RWPE2 (cell line): ENCODE measurements at regions not wholly inside any gene's neighbourhood (a gene's known extent, or its start where the extent isn't known, plus 50 kb on each side); places are given as distances from the start of the nearest gene placed in this dataset.

Experiments
- ATAC-seq: fragments of 200-7000 bp; cut with Tn5 transposase; 3 replicates; pipeline ENCODE4 v1.9.1; 2021; ENCODE audit warnings: low read depth
- DNase-seq: peaks from one replicate; pipeline ENCODE4 v3.0.0-alpha.2; 2020; ENCODE audit warnings: low spot score
- H3K27ac ChIP-seq: fragments of 450-650 bp; 2 replicates; pipeline ENCODE4 v1.5.1; 2017; ENCODE audit warnings: mild to moderate bottlenecking; ENCODE audit not compliant: poor library complexity, severe bottlenecking
- H3K27me3 ChIP-seq: fragments of 250-450 bp; sonication (Bioruptor Pico); 2 replicates; pipeline ENCODE4 v1.5.1; 2021; ENCODE audit warnings: mild to moderate bottlenecking, moderate library complexity; ENCODE audit not compliant: insufficient read depth, poor library complexity, severe bottlenecking
- H3K36me3 ChIP-seq: fragments of 250-450 bp; sonication (Bioruptor Pico); 2 replicates; pipeline ENCODE4 v1.5.1; 2020; ENCODE audit warnings: low read depth, mild to moderate bottlenecking, moderate library complexity
- H3K4me1 ChIP-seq: fragments of 250-450 bp; sonication (Bioruptor Pico); 2 replicates; pipeline ENCODE4 v1.5.1; 2021; ENCODE audit warnings: mild to moderate bottlenecking, moderate library complexity; ENCODE audit not compliant: insufficient read depth, poor library complexity, severe bottlenecking
- H3K4me3 ChIP-seq: fragments of 250-450 bp; sonication (Bioruptor Pico); 2 replicates; pipeline ENCODE4 v1.5.1; 2021; ENCODE audit warnings: mild to moderate bottlenecking, moderate library complexity; ENCODE audit not compliant: severe bottlenecking
- H3K9me3 ChIP-seq: fragments of 250-450 bp; sonication (Bioruptor Pico); 2 replicates; pipeline ENCODE4 v1.5.1; 2021; ENCODE audit warnings: mild to moderate bottlenecking, moderate library complexity; ENCODE audit not compliant: severe bottlenecking
- TF ChIP-seq, protein P1 (sequence below): fragments of 450-650 bp; IDR thresholded peaks from one replicate; pipeline ENCODE4 v1.5.1; 2017; ENCODE audit warnings: mild to moderate bottlenecking, moderate library complexity; ENCODE audit not compliant: poor library complexity, severe bottlenecking

DNA sequence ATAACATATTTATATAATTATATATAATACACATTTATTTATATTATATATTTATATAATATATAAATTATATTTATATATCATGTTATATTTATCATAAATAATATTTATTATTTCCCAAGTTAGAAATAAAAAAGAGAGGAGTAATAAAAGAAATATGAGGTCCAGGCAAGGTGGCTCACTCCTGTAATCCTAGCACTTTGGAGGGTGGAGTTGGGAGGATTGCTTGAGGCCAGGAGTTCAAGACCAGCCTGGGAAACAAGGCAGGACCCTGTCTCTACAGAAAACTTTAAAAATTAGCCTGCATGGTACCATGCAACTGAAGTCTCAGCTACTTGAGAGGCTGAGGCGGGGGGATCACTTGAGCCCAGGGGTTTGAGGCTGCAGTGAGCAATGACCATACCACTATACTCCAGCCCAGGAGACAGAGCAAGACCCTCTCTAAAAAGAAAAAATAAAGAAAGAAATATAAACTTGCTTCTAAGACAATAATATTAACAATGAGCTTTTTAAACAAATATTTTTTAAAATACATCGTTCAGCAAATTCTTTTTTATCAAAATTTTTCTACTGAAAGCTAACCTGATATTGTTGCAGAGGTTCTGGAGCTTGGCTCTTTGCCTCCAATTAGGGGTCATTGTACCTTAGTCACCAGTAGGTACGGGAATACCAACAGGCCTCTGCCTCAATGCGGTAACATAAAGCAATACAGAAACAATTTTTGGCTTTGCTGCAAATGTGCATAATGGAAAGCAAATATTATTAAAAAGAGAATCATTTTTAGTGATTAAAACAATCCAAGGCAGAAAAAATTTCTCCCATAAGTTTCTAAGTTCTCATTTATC, 290.0 kb downstream of the SETD4 start:
- H3K4me1 ChIP-seq: no peaks in the 10 kb centered on the region
- no peak overlapping the region for H3K27ac ChIP-seq
- H3K36me3 ChIP-seq: no peaks in the 10 kb centered on the region
- H3K4me3 ChIP-seq: no peak overlapping the region
- H3K27me3 ChIP-seq: no peaks in the 10 kb centered on the region
- TF ChIP-seq, protein P1, sequence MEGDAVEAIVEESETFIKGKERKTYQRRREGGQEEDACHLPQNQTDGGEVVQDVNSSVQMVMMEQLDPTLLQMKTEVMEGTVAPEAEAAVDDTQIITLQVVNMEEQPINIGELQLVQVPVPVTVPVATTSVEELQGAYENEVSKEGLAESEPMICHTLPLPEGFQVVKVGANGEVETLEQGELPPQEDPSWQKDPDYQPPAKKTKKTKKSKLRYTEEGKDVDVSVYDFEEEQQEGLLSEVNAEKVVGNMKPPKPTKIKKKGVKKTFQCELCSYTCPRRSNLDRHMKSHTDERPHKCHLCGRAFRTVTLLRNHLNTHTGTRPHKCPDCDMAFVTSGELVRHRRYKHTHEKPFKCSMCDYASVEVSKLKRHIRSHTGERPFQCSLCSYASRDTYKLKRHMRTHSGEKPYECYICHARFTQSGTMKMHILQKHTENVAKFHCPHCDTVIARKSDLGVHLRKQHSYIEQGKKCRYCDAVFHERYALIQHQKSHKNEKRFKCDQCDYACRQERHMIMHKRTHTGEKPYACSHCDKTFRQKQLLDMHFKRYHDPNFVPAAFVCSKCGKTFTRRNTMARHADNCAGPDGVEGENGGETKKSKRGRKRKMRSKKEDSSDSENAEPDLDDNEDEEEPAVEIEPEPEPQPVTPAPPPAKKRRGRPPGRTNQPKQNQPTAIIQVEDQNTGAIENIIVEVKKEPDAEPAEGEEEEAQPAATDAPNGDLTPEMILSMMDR: no peak
- H3K9me3 ChIP-seq: no peaks in the 10 kb centered on the region
- no peak for ATAC-seq
- DNase-seq: no peak

DNA sequence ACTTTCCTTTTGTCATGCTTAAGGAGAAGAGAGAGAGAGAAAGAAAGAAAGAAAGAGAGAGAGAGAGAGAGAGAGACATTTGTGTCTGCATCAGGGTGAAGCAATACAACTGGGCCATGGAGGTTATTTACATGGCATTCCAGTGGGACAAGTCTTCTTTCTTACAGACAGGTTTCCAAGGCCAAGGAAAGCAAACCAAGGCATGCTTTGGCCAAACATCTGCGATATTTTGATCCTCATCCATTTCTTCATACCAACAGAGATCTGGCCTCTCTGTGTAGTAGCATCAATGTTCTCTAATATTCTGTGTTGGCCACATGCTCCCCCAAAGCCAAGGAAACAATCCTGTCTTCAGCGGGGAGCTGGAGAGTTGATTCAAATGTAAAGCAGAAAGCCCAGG, 292.1 kb downstream of the SETD4 start:
- Histone ChIP-seq H3K4me3 (no peak overlapping the region), H3K9me3 (no peaks in the 10 kb centered on the region), H3K4me1 (peaks cover 6% of the 10 kb centered on the region), H3K36me3 (no peaks in the 10 kb centered on the region), H3K27ac (no peak overlapping the region), H3K27me3 (no peaks in the 10 kb centered on the region)
- TF ChIP-seq, protein P1: no peak
- DNase-seq (no peak), ATAC-seq (no peak)

DNA sequence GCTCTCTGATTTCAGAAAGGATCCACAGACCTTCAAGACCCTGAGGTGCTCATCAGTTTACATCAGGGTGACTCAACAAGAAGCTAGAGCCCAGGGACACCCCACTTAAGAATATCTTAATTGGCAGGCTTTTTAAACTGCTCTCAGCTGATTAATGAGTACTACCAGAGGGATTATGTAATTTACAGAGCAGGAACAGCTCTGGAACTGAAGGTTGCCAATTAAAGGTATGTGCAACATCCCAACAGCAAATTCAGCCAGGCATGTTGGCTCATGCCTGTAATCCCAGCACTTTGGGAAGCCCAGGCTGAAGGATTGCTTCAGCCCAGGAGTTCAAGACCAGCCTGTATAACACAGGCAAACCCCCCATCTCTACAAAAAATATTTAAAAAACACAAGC, 295.7 kb downstream of the SETD4 start:
- peaks cover 6% of the 10 kb centered on the region for H3K4me1 ChIP-seq
- H3K9me3 ChIP-seq: no peaks in the 10 kb centered on the region
- TF ChIP-seq, protein P1: no peak
- no peaks in the 10 kb centered on the region for H3K27me3 ChIP-seq
- no peaks in the 10 kb centered on the region for H3K36me3 ChIP-seq
- no peak overlapping the region for H3K27ac ChIP-seq
- no peak overlapping the region for H3K4me3 ChIP-seq
- no peak for DNase-seq
- peak; percentile 54 for ATAC-seq

DNA sequence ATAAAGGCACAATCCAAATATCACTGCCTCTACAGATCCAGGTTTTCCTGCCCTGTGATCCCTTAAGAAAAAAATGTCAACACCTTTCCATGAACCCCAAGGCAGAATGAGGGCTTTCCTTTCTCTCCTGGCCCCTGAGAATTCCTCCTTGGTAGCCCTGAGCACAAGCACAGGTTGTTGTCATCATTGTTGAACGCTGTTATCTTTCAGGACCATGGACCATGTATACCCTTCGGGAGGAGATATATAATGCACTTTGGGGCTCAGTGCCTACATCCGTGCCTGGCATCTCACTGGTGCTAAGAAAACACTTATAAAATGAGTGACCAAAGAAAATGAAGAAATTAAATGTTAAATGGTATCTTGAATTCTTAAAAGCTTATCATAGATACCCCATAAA, 296.2 kb downstream of the SETD4 start:
- DNase-seq (no peak), ATAC-seq (no peak)
- TF ChIP-seq, protein P1: no peak
- H3K4me1 ChIP-seq: peaks cover 6% of the 10 kb centered on the region
- H3K27me3 ChIP-seq: no peaks in the 10 kb centered on the region
- no peak overlapping the region for H3K27ac ChIP-seq
- no peak overlapping the region for H3K4me3 ChIP-seq
- no peaks in the 10 kb centered on the region for H3K9me3 ChIP-seq
- no peaks in the 10 kb centered on the region for H3K36me3 ChIP-seq

DNA sequence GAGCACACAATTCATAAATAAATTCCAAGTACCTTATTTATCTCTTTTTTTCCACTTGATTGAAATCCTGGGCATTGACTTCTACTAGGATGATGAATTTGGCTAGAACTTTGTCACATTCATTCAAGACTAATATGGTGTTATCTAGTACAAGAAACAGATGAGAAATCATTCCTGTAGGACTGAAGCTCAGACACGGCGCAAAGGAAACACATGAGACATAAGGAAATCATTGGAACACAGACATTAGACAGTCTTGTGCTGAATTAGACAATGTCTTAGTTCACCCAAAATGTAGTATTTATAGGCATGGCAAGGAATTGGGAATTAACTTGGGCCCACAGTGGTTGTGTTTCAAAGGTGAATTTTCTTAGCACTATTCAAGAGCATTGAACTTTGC, 305.7 kb downstream of the SETD4 start:
- H3K4me1 ChIP-seq: no peaks in the 10 kb centered on the region
- no peaks in the 10 kb centered on the region for H3K27me3 ChIP-seq
- H3K9me3 ChIP-seq: no peaks in the 10 kb centered on the region
- H3K27ac ChIP-seq: no peak overlapping the region
- DNase-seq (no peak), ATAC-seq (no peak)
- H3K36me3 ChIP-seq: no peaks in the 10 kb centered on the region
- TF ChIP-seq, protein P1: no peak
- no peak overlapping the region for H3K4me3 ChIP-seq
